ENCODE measurements at regions not wholly inside any gene's neighbourhood (a gene's known extent, or its start where the extent isn't known, plus 50 kb on each side); places are given as distances from the start of the nearest gene placed in this dataset.
"Not testable (repeated sequence)": the region's sequence is repeated elsewhere in the genome, so short reads cannot be mapped to it uniquely, and the experiment has no call there.

GRCh38 chr7:50844861-50845260 is 62.2 kb upstream of the GRB10 start:
- H4K8ac ChIP-seq (ENCODE audit: low read depth, low read length); H2BK12ac ChIP-seq (ENCODE audit: low read length); H3K79me2 ChIP-seq (ENCODE audit: control insufficient read depth, insufficient read depth, low read length, poor library complexity); DNase-seq; H3K36me3 ChIP-seq (ENCODE audit: control insufficient read depth in 1 of 2, insufficient read depth in 2 of 2, low read length in 2 of 2); H2BK5ac ChIP-seq (ENCODE audit: low read depth, low read length, poor library complexity); H3K27ac ChIP-seq (ENCODE audit: low read depth, low read length); H3K14ac ChIP-seq (ENCODE audit: low read length); H2AFZ ChIP-seq (ENCODE audit: insufficient read depth, low read length, poor library complexity); H3K79me1 ChIP-seq (ENCODE audit: low read length); H3K4me1 ChIP-seq (ENCODE audit: control insufficient read depth in 1 of 2, insufficient read depth in 2 of 2, low read length in 2 of 2); H3K4me3 ChIP-seq (ENCODE audit: low read depth, low read length); H2BK120ac ChIP-seq (ENCODE audit: insufficient read depth, low read length, poor library complexity); H3K4me2 ChIP-seq (ENCODE audit: low read length); H3K18ac ChIP-seq (ENCODE audit: low read length); H2AK5ac ChIP-seq (ENCODE audit: low read length); H3K9me3 ChIP-seq (ENCODE audit: insufficient read depth, low read depth, low read length); H3K23ac ChIP-seq (ENCODE audit: low read length); H3K9ac ChIP-seq (ENCODE audit: low read length); H3K27me3 ChIP-seq (ENCODE audit: insufficient read depth, low read length); H4K12ac ChIP-seq (ENCODE audit: low read depth, low read length); H3K4ac ChIP-seq (ENCODE audit: low read depth, low read length); H4K91ac ChIP-seq (ENCODE audit: low read depth, low read length): not testable (repeated sequence)
- no CpG with 5 or more reads among the region's 7 CpGs for WGBS (ENCODE audit: extremely low coverage, insufficient coverage, insufficient read length)

GRCh38 chr7:50842041-50842440 is 59.3 kb upstream of the GRB10 start:
- Histone ChIP-seq H2BK12ac (ENCODE audit: low read length) (no peak overlapping the region), H2AFZ (ENCODE audit: insufficient read depth, low read length, poor library complexity) (no peak overlapping the region), H3K23ac (ENCODE audit: low read length) (no peak overlapping the region), H3K27me3 (ENCODE audit: insufficient read depth, low read length) (no peaks in the 10 kb centered on the region), H3K36me3 (ENCODE audit: control insufficient read depth in 1 of 2, insufficient read depth in 2 of 2, low read length in 2 of 2) (no peaks in the 10 kb centered on the region), H2AK5ac (ENCODE audit: low read length) (no peak overlapping the region), H3K79me2 (ENCODE audit: control insufficient read depth, insufficient read depth, low read length, poor library complexity) (no peaks in the 10 kb centered on the region), H3K9me3 (ENCODE audit: insufficient read depth, low read depth, low read length) (peaks cover 4% of the 10 kb centered on the region), H3K79me1 (ENCODE audit: low read length) (no peaks in the 10 kb centered on the region), H2BK120ac (ENCODE audit: insufficient read depth, low read length, poor library complexity) (no peak overlapping the region), H4K91ac (ENCODE audit: low read depth, low read length) (no peak overlapping the region), H3K4ac (ENCODE audit: low read depth, low read length) (no peak overlapping the region), H3K4me2 (ENCODE audit: low read length) (no peak overlapping the region), H3K18ac (ENCODE audit: low read length) (no peak overlapping the region), H3K4me3 (ENCODE audit: low read depth, low read length) (no peak overlapping the region), H4K8ac (ENCODE audit: low read depth, low read length) (no peak overlapping the region), H2BK5ac (ENCODE audit: low read depth, low read length, poor library complexity) (no peak overlapping the region), H3K27ac (ENCODE audit: low read depth, low read length) (no peak overlapping the region), H4K12ac (ENCODE audit: low read depth, low read length) (no peak overlapping the region), H3K9ac (ENCODE audit: low read length) (no peak overlapping the region), H3K14ac (ENCODE audit: low read length) (no peak overlapping the region), H3K4me1 (ENCODE audit: control insufficient read depth in 1 of 2, insufficient read depth in 2 of 2, low read length in 2 of 2) (no peaks in the 10 kb centered on the region)
- no peak for DNase-seq
- WGBS (ENCODE audit: extremely low coverage, insufficient coverage, insufficient read length): no CpG with 5 or more reads among the region's 6 CpGs

GRCh38 chr7:50838675-50839377 is 56.1 kb upstream of the GRB10 start:
- Histone ChIP-seq H4K12ac (ENCODE audit: low read depth, low read length) (no peak overlapping the region), H3K79me1 (ENCODE audit: low read length) (no peaks in the 10 kb centered on the region), H3K27me3 (ENCODE audit: insufficient read depth, low read length) (no peaks in the 10 kb centered on the region), H3K18ac (ENCODE audit: low read length) (no peak overlapping the region), H3K14ac (ENCODE audit: low read length) (no peak overlapping the region), H3K9ac (ENCODE audit: low read length) (no peak overlapping the region), H3K27ac (ENCODE audit: low read depth, low read length) (no peak overlapping the region), H2AFZ (ENCODE audit: insufficient read depth, low read length, poor library complexity) (no peak overlapping the region), H3K9me3 (ENCODE audit: insufficient read depth, low read depth, low read length) (peaks cover 1% of the 10 kb centered on the region), H3K36me3 (ENCODE audit: control insufficient read depth in 1 of 2, insufficient read depth in 2 of 2, low read length in 2 of 2) (no peaks in the 10 kb centered on the region), H4K91ac (ENCODE audit: low read depth, low read length) (no peak overlapping the region), H3K4me2 (ENCODE audit: low read length) (no peak overlapping the region), H3K4ac (ENCODE audit: low read depth, low read length) (no peak overlapping the region), H2BK120ac (ENCODE audit: insufficient read depth, low read length, poor library complexity) (no peak overlapping the region), H4K8ac (ENCODE audit: low read depth, low read length) (no peak overlapping the region), H3K23ac (ENCODE audit: low read length) (no peak overlapping the region), H2BK12ac (ENCODE audit: low read length) (no peak overlapping the region), H2BK5ac (ENCODE audit: low read depth, low read length, poor library complexity) (no peak overlapping the region), H2AK5ac (ENCODE audit: low read length) (no peak overlapping the region), H3K79me2 (ENCODE audit: control insufficient read depth, insufficient read depth, low read length, poor library complexity) (no peaks in the 10 kb centered on the region), H3K4me1 (ENCODE audit: control insufficient read depth in 1 of 2, insufficient read depth in 2 of 2, low read length in 2 of 2) (no peaks in the 10 kb centered on the region), H3K4me3 (ENCODE audit: low read depth, low read length) (no peak overlapping the region)
- no peak for DNase-seq
- WGBS (ENCODE audit: extremely low coverage, insufficient coverage, insufficient read length): no CpG with 5 or more reads among the region's 10 CpGs

GRCh38 chr7:50837965-50838364 is 55.3 kb upstream of the GRB10 start:
- no peak overlapping the region for H4K91ac ChIP-seq (ENCODE audit: low read depth, low read length)
- H4K8ac ChIP-seq (ENCODE audit: low read depth, low read length): no peak overlapping the region
- no peak overlapping the region for H2BK120ac ChIP-seq (ENCODE audit: insufficient read depth, low read length, poor library complexity)
- H3K4me1 ChIP-seq (ENCODE audit: control insufficient read depth in 1 of 2, insufficient read depth in 2 of 2, low read length in 2 of 2): no peaks in the 10 kb centered on the region
- H3K27ac ChIP-seq (ENCODE audit: low read depth, low read length): no peak overlapping the region
- no peak overlapping the region for H4K12ac ChIP-seq (ENCODE audit: low read depth, low read length)
- H3K9me3 ChIP-seq (ENCODE audit: insufficient read depth, low read depth, low read length): peaks cover 1% of the 10 kb centered on the region
- no peak for DNase-seq
- no peak overlapping the region for H3K23ac ChIP-seq (ENCODE audit: low read length)
- no peak overlapping the region for H2AK5ac ChIP-seq (ENCODE audit: low read length)
- H3K4ac ChIP-seq (ENCODE audit: low read depth, low read length): no peak overlapping the region
- H3K18ac ChIP-seq (ENCODE audit: low read length): no peak overlapping the region
- no peak overlapping the region for H2AFZ ChIP-seq (ENCODE audit: insufficient read depth, low read length, poor library complexity)
- no peaks in the 10 kb centered on the region for H3K79me1 ChIP-seq (ENCODE audit: low read length)
- no peak overlapping the region for H3K4me2 ChIP-seq (ENCODE audit: low read length)
- H3K9ac ChIP-seq (ENCODE audit: low read length): no peak overlapping the region
- H3K79me2 ChIP-seq (ENCODE audit: control insufficient read depth, insufficient read depth, low read length, poor library complexity): no peaks in the 10 kb centered on the region
- H3K36me3 ChIP-seq (ENCODE audit: control insufficient read depth in 1 of 2, insufficient read depth in 2 of 2, low read length in 2 of 2): no peaks in the 10 kb centered on the region
- no peak overlapping the region for H2BK5ac ChIP-seq (ENCODE audit: low read depth, low read length, poor library complexity)
- no peak overlapping the region for H3K4me3 ChIP-seq (ENCODE audit: low read depth, low read length)
- no CpG with 5 or more reads among the region's 11 CpGs for WGBS (ENCODE audit: extremely low coverage, insufficient coverage, insufficient read length)
- H3K14ac ChIP-seq (ENCODE audit: low read length): no peak overlapping the region
- no peak overlapping the region for H2BK12ac ChIP-seq (ENCODE audit: low read length)
- no peaks in the 10 kb centered on the region for H3K27me3 ChIP-seq (ENCODE audit: insufficient read depth, low read length)
